ENCODE measurements at regions not wholly inside any gene's neighbourhood (a gene's known extent, or its start where the extent isn't known, plus 50 kb on each side); places are given as distances from the start of the nearest gene placed in this dataset.
"Not testable (repeated sequence)": the region's sequence is repeated elsewhere in the genome, so short reads cannot be mapped to it uniquely, and the experiment has no call there.

GRCh38 chr3:4067893-4068292 lies 235.3 kb upstream of the SETMAR start:
- Histone ChIP-seq H3K9ac (ENCODE audit: low read depth, low read length) (no peak overlapping the region), H3K27ac (ENCODE audit: low read depth, low read length) (no peak overlapping the region), H3K9me3 (ENCODE audit: control insufficient read depth, insufficient read depth, low read length) (no peaks in the 10 kb centered on the region), H3K27me3 (ENCODE audit: control insufficient read depth, insufficient read depth, low read length) (no peaks in the 10 kb centered on the region), H3K4me3 (ENCODE audit: low read depth, low read length) (no peak overlapping the region), H3K36me3 (ENCODE audit: control insufficient read depth, insufficient read depth, low read length) (no peaks in the 10 kb centered on the region), H3K4me1 (ENCODE audit: control insufficient read depth, insufficient read depth, low read length) (peaks cover 24% of the 10 kb centered on the region)

GRCh38 chr3:4069796-4070195 lies 233.4 kb upstream of the SETMAR start:
- Histone ChIP-seq H3K4me3 (ENCODE audit: low read depth, low read length) (no peak overlapping the region), H3K9me3 (ENCODE audit: control insufficient read depth, insufficient read depth, low read length) (no peaks in the 10 kb centered on the region), H3K27me3 (ENCODE audit: control insufficient read depth, insufficient read depth, low read length) (no peaks in the 10 kb centered on the region), H3K36me3 (ENCODE audit: control insufficient read depth, insufficient read depth, low read length) (no peaks in the 10 kb centered on the region), H3K9ac (ENCODE audit: low read depth, low read length) (no peak overlapping the region), H3K27ac (ENCODE audit: low read depth, low read length) (peak overlapping the region; percentile 8), H3K4me1 (ENCODE audit: control insufficient read depth, insufficient read depth, low read length) (peaks cover 16% of the 10 kb centered on the region)

DNA sequence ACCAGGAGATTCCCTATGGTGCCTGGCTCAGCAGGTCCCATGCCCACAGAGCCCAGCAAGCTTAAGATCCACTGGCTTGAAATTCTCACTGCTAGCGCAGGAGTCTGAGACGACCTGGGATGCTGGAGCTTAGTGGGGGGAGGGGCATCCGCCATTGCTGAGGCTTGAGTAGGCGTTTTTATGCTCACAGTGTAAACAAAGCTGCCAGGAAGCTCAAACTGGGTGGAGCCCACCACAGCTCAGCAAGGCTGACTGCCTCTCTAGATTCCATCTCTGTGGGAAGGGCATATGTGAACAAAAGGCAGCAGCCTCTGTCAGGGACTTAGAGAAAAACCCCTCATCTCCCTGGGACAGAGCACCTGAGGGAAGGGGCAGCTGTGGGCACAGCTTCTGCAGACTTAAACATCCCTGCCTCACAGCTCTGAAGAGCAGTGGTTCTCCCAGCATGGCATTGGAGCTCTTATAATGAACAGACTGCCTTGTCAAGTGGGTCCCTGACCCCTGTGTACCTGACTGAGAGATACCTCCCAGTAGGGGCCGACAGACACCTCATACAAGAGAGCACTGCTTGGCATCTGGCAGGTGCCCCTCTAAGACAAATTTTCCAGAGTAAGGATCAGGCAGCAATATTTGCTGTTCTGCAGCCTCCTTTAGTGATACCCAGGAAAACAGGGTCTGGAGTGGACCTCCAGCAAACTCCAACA lies 231.5 kb upstream of the SETMAR start:
- Histone ChIP-seq H3K4me1 (ENCODE audit: control insufficient read depth, insufficient read depth, low read length) (peaks cover 9% of the 10 kb centered on the region), H3K9ac (ENCODE audit: low read depth, low read length) (0 out of 2 replicates have a peak overlapping the region, but pooled peaks have one; percentile 60), H3K27ac (ENCODE audit: low read depth, low read length) (peak overlapping the region; percentile 83), H3K36me3 (ENCODE audit: control insufficient read depth, insufficient read depth, low read length) (no peaks in the 10 kb centered on the region), H3K4me3 (ENCODE audit: low read depth, low read length) (peak overlapping the region; percentile 32), H3K9me3 (ENCODE audit: control insufficient read depth, insufficient read depth, low read length) (no peaks in the 10 kb centered on the region), H3K27me3 (ENCODE audit: control insufficient read depth, insufficient read depth, low read length) (no peaks in the 10 kb centered on the region)

DNA sequence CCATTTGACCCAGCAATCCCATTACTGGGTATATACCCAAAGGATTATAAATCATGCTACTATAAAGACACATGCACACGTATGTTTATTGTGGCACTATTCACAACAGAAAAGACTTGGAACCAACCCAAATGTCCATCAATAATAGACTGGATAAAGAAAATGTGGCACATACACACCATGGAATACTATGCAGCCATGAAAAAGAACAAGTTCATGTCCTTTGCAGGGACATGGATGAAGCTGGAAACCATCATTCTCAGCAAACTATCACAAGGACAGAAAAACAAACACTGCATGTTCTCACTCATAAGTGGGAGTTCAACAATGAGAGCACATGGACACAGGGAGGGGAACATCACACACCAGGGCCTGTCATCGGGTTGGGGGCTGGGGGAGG lies 225.9 kb upstream of the SETMAR start:
- not testable (repeated sequence) for H3K9me3 ChIP-seq (ENCODE audit: control insufficient read depth, insufficient read depth, low read length); H3K4me3 ChIP-seq (ENCODE audit: low read depth, low read length); H3K27ac ChIP-seq (ENCODE audit: low read depth, low read length); H3K36me3 ChIP-seq (ENCODE audit: control insufficient read depth, insufficient read depth, low read length); H3K27me3 ChIP-seq (ENCODE audit: control insufficient read depth, insufficient read depth, low read length); H3K9ac ChIP-seq (ENCODE audit: low read depth, low read length); H3K4me1 ChIP-seq (ENCODE audit: control insufficient read depth, insufficient read depth, low read length)

- no peak overlapping the region for H3K27ac ChIP-seq (ENCODE audit: low read depth, low read length)
- H3K9ac ChIP-seq (ENCODE audit: low read depth, low read length), result no peak overlapping the region
- H3K4me1 ChIP-seq (ENCODE audit: control insufficient read depth, insufficient read depth, low read length), result peaks cover under 1% of the 10 kb centered on the region; the same call in 1 of the 2 replicates
- no peaks in the 10 kb centered on the region for H3K9me3 ChIP-seq (ENCODE audit: control insufficient read depth, insufficient read depth, low read length)
- no peaks in the 10 kb centered on the region for H3K36me3 ChIP-seq (ENCODE audit: control insufficient read depth, insufficient read depth, low read length)
- H3K27me3 ChIP-seq (ENCODE audit: control insufficient read depth, insufficient read depth, low read length), result no peaks in the 10 kb centered on the region
- H3K4me3 ChIP-seq (ENCODE audit: low read depth, low read length), result no peak overlapping the region
Observed at GRCh38 chr3:4077950-4078349, 225.2 kb upstream of the SETMAR start.

- H3K9ac ChIP-seq (ENCODE audit: low read depth, low read length), result no peak overlapping the region
- H3K4me1 ChIP-seq (ENCODE audit: control insufficient read depth, insufficient read depth, low read length), result peaks cover 4% of the 10 kb centered on the region; the same call in 1 of the 2 replicates
- H3K9me3 ChIP-seq (ENCODE audit: control insufficient read depth, insufficient read depth, low read length), result no peaks in the 10 kb centered on the region
- H3K27me3 ChIP-seq (ENCODE audit: control insufficient read depth, insufficient read depth, low read length), result no peaks in the 10 kb centered on the region
- no peaks in the 10 kb centered on the region for H3K36me3 ChIP-seq (ENCODE audit: control insufficient read depth, insufficient read depth, low read length)
- no peak overlapping the region for H3K27ac ChIP-seq (ENCODE audit: low read depth, low read length)
- H3K4me3 ChIP-seq (ENCODE audit: low read depth, low read length), result no peak overlapping the region
Observed at GRCh38 chr3:4078903-4079302, 224.3 kb upstream of the SETMAR start.

GRCh38 chr3:4079339-4080195 lies 223.6 kb upstream of the SETMAR start:
- Histone ChIP-seq H3K9ac (ENCODE audit: low read depth, low read length) (no peak overlapping the region), H3K36me3 (ENCODE audit: control insufficient read depth, insufficient read depth, low read length) (no peaks in the 10 kb centered on the region), H3K4me1 (ENCODE audit: control insufficient read depth, insufficient read depth, low read length) (peaks cover 4% of the 10 kb centered on the region; the same call in 1 of the 2 replicates), H3K4me3 (ENCODE audit: low read depth, low read length) (no peak overlapping the region), H3K9me3 (ENCODE audit: control insufficient read depth, insufficient read depth, low read length) (no peaks in the 10 kb centered on the region), H3K27me3 (ENCODE audit: control insufficient read depth, insufficient read depth, low read length) (no peaks in the 10 kb centered on the region), H3K27ac (ENCODE audit: low read depth, low read length) (no peak overlapping the region)

GRCh38 chr3:4083225-4084015 lies 219.7 kb upstream of the SETMAR start:
- H3K27ac ChIP-seq (ENCODE audit: low read depth, low read length), result no peak overlapping the region

GRCh38 chr3:4084271-4084670 lies 218.9 kb upstream of the SETMAR start:
- Histone ChIP-seq H3K4me1 (ENCODE audit: control insufficient read depth, insufficient read depth, low read length) (0 out of 2 replicates have a peak, but pooled peaks cover 4% of the 10 kb centered on the region), H3K9me3 (ENCODE audit: control insufficient read depth, insufficient read depth, low read length) (no peaks in the 10 kb centered on the region), H3K27me3 (ENCODE audit: control insufficient read depth, insufficient read depth, low read length) (no peaks in the 10 kb centered on the region), H3K9ac (ENCODE audit: low read depth, low read length) (no peak overlapping the region), H3K27ac (ENCODE audit: low read depth, low read length) (no peak overlapping the region), H3K36me3 (ENCODE audit: control insufficient read depth, insufficient read depth, low read length) (no peaks in the 10 kb centered on the region), H3K4me3 (ENCODE audit: low read depth, low read length) (no peak overlapping the region)

More at GRCh38 chr3:4083225-4084015, 219.7 kb upstream of the SETMAR start:
- no peak overlapping the region for H3K9ac ChIP-seq (ENCODE audit: low read depth, low read length)
- no peak overlapping the region for H3K4me3 ChIP-seq (ENCODE audit: low read depth, low read length)
- no peaks in the 10 kb centered on the region for H3K27me3 ChIP-seq (ENCODE audit: control insufficient read depth, insufficient read depth, low read length)
- H3K36me3 ChIP-seq (ENCODE audit: control insufficient read depth, insufficient read depth, low read length), result no peaks in the 10 kb centered on the region
- 0 out of 2 replicates have a peak, but pooled peaks cover 4% of the 10 kb centered on the region for H3K4me1 ChIP-seq (ENCODE audit: control insufficient read depth, insufficient read depth, low read length)
- H3K9me3 ChIP-seq (ENCODE audit: control insufficient read depth, insufficient read depth, low read length), result no peaks in the 10 kb centered on the region

- not testable (repeated sequence) for H3K36me3 ChIP-seq (ENCODE audit: control insufficient read depth, insufficient read depth, low read length); H3K27me3 ChIP-seq (ENCODE audit: control insufficient read depth, insufficient read depth, low read length); H3K9ac ChIP-seq (ENCODE audit: low read depth, low read length); H3K4me3 ChIP-seq (ENCODE audit: low read depth, low read length); H3K27ac ChIP-seq (ENCODE audit: low read depth, low read length); H3K9me3 ChIP-seq (ENCODE audit: control insufficient read depth, insufficient read depth, low read length); H3K4me1 ChIP-seq (ENCODE audit: control insufficient read depth, insufficient read depth, low read length)
Observed at GRCh38 chr3:4086662-4087061, 216.5 kb upstream of the SETMAR start.
